SK-N-SH treated with all-trans-retinoic acid at 6 μM for 48 hours (cell line): ENCODE measurements at regions not wholly inside any gene's neighbourhood (a gene's known extent, or its start where the extent isn't known, plus 50 kb on each side); places are given as distances from the start of the nearest gene placed in this dataset.

ENCODE experiments used
- ARNTL ChIP-seq: fragments of 450-650 bp; formaldehyde crosslinking; IDR thresholded peaks from 2 replicates; pipeline ENCODE4 v1.5.0; 2020; ENCODE audit warnings: low read depth, mild to moderate bottlenecking, moderate library complexity, borderline replicate concordance
- CREB5 ChIP-seq: fragments of 250-450 bp; sonication (Bioruptor Pico); IDR thresholded peaks from 2 replicates; pipeline ENCODE4 v1.5.1; 2020; ENCODE audit warnings: low read depth, mild to moderate bottlenecking, moderate library complexity
- GLIS3 ChIP-seq: fragments of 250-450 bp; sonication (Bioruptor Pico); IDR thresholded peaks from 2 replicates; pipeline ENCODE4 v1.5.0; 2020; ENCODE audit warnings: mild to moderate bottlenecking, moderate library complexity
- OSR1 ChIP-seq: fragments of 250-450 bp; sonication (Bioruptor Pico); IDR thresholded peaks from 2 replicates; pipeline ENCODE4 v1.8.0; 2022; ENCODE audit warnings: moderate library complexity, mild to moderate bottlenecking, inconsistent platforms
- PATZ1 ChIP-seq: fragments of 250-450 bp; sonication (Bioruptor Pico); IDR thresholded peaks from 2 replicates; pipeline ENCODE4 v1.8.0; 2020; ENCODE audit warnings: mild to moderate bottlenecking, moderate library complexity, borderline replicate concordance
- PPARA ChIP-seq: fragments of 250-450 bp; sonication (Bioruptor Pico); IDR thresholded peaks from 2 replicates; pipeline ENCODE4 v1.5.0; 2020; ENCODE audit warnings: mild to moderate bottlenecking, borderline replicate concordance
- TOX ChIP-seq: fragments of 250-450 bp; sonication (Bioruptor Pico); IDR thresholded peaks from 2 replicates; pipeline ENCODE4 v1.8.0; 2021; ENCODE audit warnings: mild to moderate bottlenecking, moderate library complexity, borderline replicate concordance
- TSHZ2 ChIP-seq: fragments of 250-450 bp; sonication (Bioruptor Pico); IDR thresholded peaks from 2 replicates; pipeline ENCODE4 v1.5.0; 2020; ENCODE audit warnings: mild to moderate bottlenecking, moderate library complexity
- ZC3H10 ChIP-seq: fragments of 250-450 bp; sonication (Bioruptor Pico); IDR thresholded peaks from 2 replicates; pipeline ENCODE4 v1.5.1; 2021; ENCODE audit warnings: mild to moderate bottlenecking, moderate library complexity
- ZFP3 ChIP-seq: fragments of 250-450 bp; sonication (Bioruptor Pico); IDR thresholded peaks from 2 replicates; pipeline ENCODE4 v1.5.0; 2020; ENCODE audit warnings: mild to moderate bottlenecking, moderate library complexity
- ZFP30 ChIP-seq: fragments of 450-650 bp; formaldehyde crosslinking; IDR thresholded peaks from 2 replicates; pipeline ENCODE4 v1.5.0; 2022; ENCODE audit warnings: mild to moderate bottlenecking, moderate library complexity
- ZNF70 ChIP-seq: fragments of 450-650 bp; formaldehyde crosslinking; IDR thresholded peaks from 2 replicates; pipeline ENCODE4 v1.5.0; 2020; ENCODE audit warnings: mild to moderate bottlenecking, moderate library complexity

GRCh38 chr16:62586128-62586862, 550.1 kb upstream of the CDH8 start:
- TF ChIP-seq CREB5 (CRISPR knock-in tag) (no peak), ARNTL (CRISPR knock-in tag) (no peak), TSHZ2 (CRISPR knock-in tag) (no peak), ZFP3 (CRISPR knock-in tag) (no peak), ZFP30 (CRISPR knock-in tag) (no peak), ZC3H10 (CRISPR knock-in tag) (no peak), PATZ1 (CRISPR knock-in tag) (no peak), GLIS3 (CRISPR knock-in tag) (no peak), TOX (no peak), PPARA (CRISPR knock-in tag) (no peak), OSR1 (CRISPR knock-in tag) (no peak), ZNF70 (CRISPR knock-in tag) (no peak)
